ENCODE measurements at regions not wholly inside any gene's neighbourhood (a gene's known extent, or its start where the extent isn't known, plus 50 kb on each side); places are given as distances from the start of the nearest gene placed in this dataset.
A peak's percentile ranks its signal among the peaks of the same experiment; 100 is the strongest.

GRCh38 chr14:98162856-98163805, 1108.9 kb downstream of the BCL11B start:
- no peak for DNase-seq (ENCODE audit: low spot score)

DNA sequence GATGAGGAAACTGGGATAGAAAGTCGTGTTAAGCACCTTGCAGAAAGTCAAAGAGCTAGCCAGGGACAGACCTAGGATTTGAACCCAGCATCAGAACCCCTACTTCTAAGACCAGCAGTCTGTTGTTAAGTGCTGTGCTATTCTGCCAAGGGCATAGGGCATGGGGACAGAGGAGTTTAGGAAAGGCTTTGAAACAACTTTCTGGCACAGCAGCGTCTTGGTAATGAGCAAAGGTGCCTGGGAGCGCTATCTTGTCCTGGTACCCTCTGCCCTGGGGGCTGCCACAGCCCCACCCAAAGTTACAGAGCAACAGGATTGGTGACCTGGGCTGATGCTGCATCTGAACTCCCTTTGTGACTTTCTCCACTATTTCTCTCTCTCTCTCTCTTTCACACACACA, 1108.1 kb downstream of the BCL11B start:
- no peak for DNase-seq (ENCODE audit: low spot score)

GRCh38 chr14:98165976-98166375, 1106.0 kb downstream of the BCL11B start:
- no peak for DNase-seq (ENCODE audit: low spot score)

- no peak for DNase-seq (ENCODE audit: low spot score)
These were observed 1104.7 kb downstream of the BCL11B start for GRCh38 chr14:98167275-98167674.

- no peak for DNase-seq (ENCODE audit: low spot score)
These were observed 1104.3 kb downstream of the BCL11B start for GRCh38 chr14:98167705-98168104.

DNA sequence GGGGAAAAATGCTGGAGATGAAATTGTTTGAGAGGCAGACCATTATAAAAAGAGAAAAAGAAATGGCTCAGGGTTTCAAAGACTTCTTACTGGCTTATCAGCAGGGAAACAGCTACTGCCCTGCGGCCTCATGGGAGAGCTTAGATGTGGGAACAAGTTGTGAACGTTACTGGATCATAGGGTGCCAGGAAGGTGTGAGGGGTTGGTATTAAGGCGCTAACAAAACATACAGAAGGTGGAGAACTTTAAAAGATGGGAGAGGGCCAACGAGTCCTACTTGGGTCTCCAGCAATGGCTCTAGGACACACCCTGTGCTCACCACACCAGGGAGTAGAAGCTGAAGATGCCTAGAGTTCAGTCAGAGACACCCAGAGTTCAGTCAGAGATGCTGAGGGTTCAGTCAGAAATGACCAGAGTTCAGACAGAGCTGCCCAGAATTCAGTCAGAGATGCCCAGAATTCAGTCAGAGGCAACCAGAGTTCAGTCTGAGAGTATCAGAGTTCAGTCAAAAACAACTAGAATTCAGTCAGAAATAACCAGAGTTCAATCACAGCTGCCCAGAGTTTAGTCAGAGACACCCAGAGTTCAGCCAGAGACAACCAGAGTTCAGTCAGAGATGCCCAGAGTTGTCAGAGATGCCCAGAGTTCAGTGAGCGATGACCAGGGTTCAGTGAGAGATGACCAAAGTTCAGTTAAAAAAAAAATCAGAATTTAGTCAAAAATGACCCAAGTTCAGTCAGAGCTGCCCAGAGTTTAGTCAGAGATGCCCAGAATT, 1103.6 kb downstream of the BCL11B start:
- DNase-seq (ENCODE audit: low spot score): no peak

DNA sequence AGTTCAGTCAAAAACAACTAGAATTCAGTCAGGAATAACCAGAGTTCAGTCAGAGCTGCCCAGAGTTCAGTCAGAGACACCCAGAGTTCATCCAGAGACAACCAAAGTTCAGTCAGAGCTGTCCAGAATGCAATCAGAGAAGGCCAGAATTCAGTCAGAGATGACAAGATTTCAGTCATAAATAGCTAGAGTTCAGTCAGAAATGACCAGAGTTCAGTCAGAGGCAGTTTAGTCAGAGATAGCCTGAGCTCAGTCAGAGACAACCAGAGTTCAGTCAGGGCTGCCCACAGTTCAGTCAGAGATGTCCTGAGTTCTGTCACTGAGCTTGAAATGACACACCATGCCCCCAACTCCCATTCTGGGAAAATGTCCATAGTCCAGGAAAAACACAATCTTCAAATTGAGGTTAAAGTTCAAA, 1102.8 kb downstream of the BCL11B start:
- no peak for DNase-seq (ENCODE audit: low spot score)

- no peak for DNase-seq (ENCODE audit: low spot score)
These were observed 1101.4 kb downstream of the BCL11B start for GRCh38 chr14:98170575-98170974.

DNA sequence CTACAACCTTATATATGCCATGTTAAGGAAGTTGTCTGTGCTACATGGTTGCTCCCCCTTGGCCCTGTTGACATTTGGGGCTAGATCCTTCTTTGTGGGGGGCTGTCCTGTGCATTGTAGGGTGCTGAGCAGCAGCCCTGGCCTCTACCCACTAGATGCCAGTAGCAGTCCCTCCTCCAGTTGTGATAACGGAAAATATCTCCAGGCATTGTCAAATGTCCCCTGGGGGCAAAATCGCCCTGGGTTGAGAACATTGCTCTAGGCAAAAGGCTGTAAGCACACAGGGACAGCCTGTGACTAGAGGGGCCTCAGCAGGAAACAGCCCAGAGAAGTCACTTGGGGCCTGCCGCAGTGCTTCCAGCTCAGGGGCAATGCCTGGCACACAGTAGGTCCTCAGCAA, 1100.3 kb downstream of the BCL11B start:
- DNase-seq (ENCODE audit: low spot score): no peak

DNA sequence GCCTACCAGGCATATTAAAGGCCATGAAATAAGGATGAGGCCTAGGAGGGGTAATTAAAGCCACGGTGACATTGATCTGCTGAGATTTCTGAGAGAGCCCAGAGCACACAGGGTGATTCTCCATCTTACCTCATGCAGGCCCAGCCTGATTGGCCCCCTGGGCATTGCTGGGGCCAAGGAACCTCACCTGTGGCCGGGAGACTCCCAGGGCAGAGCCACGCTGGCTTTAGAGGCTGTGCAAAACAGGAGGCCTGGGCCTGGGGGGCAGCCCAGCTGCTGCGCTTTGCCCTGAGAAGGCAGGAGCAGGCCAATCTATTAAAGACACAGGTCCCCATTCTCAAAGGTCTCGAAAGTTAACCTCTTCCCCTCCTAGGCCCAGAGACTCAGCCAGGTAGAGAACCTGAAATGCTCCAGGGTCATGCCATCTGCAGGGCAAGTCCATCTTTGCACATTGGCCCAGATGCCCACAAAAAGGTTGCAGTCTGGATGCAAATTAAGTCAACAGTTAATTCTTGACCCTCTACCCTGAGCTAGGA, 1099.7 kb downstream of the BCL11B start:
- no peak for DNase-seq (ENCODE audit: low spot score)

GRCh38 chr14:98173305-98173704, 1098.7 kb downstream of the BCL11B start:
- DNase-seq (ENCODE audit: low spot score): peak; percentile 34

GRCh38 chr14:98174041-98174440, 1098.0 kb downstream of the BCL11B start:
- no peak for DNase-seq (ENCODE audit: low spot score)

DNA sequence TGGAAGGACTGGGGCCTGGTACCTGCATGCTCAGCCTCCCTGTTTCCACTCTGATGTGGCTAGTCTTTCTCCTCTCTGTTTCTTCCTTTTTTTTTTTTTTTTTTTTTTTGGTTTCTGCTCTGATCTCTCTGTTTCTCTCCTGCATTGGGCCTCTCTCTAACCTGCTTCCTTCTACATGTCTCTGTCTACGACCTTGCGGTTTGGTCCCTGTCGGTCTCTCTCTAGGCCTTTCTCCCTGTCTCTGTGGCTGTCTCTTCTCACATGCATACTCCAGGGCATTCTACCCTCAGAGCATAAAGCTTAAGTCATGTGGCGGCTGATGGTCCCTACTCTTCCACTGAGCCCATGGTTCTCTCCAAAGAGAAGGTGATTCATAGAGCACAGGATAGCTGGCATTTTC, 1096.6 kb downstream of the BCL11B start:
- DNase-seq (ENCODE audit: low spot score): no peak

GRCh38 chr14:98175881-98176280, 1096.1 kb downstream of the BCL11B start:
- no peak for DNase-seq (ENCODE audit: low spot score)

DNA sequence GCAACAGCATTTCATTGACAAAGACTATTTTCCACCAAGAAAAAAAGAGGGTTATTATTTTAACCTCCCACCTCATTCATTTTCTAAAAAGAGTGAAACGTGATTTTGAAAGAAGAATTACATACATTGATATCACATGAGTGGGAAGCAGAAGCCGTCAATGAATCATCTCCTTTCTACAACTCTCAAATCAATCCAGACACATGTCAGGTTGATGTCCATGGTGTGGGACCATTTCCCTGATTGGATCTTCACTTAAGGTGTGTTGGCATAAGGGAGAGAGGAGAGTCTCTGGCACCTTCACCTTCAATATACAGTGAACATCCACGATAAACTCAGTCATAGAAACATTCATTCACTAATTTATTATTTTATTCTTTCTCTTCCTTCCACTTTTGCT, 1095.1 kb downstream of the BCL11B start:
- no peak for DNase-seq (ENCODE audit: low spot score)

- no peak for DNase-seq (ENCODE audit: low spot score)
These were observed 1094.4 kb downstream of the BCL11B start for GRCh38 chr14:98177551-98177950.

DNA sequence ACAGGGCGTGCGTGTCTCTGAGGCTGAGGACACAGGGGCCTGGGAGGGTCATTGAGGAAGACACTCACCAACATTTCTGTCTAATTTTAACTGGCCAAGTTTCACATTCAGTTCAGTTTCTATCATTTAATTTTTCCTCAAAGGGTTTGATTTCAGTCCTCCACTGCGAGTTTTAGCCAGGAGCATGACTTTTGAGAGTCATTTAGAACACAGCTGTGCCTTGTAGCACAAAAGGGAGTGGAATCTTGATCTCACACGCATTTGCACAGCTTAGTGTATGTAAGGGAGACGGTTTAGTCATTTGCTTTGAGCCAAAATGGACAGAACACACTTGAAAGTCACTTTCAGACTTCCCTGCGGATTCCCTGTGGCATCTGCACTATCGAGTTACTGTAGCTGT, 1090.8 kb downstream of the BCL11B start:
- no peak for DNase-seq (ENCODE audit: low spot score)

GRCh38 chr14:98181768-98182167, 1090.2 kb downstream of the BCL11B start:
- DNase-seq (ENCODE audit: low spot score): no peak

- DNase-seq (ENCODE audit: low spot score): peak; percentile 45
These were observed 1089.5 kb downstream of the BCL11B start for GRCh38 chr14:98182393-98183055.

DNA sequence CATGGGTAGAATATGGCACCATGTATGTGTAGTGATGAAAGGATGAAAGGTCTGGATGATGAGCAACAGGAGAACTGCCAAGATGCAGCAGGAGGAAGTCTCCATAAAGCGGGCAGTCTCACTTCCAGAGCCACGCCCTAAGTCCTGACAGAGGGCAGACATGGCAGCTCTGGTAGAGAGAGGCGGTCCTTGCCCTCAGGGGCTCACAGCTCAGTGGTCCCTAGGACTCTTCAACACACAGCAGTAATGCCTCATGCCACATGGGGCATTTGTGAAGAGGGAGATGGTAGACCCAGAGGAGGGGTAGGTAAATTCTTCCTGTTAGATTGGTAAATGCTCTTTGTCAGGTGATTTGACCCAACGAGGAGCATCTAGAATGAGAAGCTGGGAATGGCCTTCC, 1088.4 kb downstream of the BCL11B start:
- DNase-seq (ENCODE audit: low spot score): no peak

DNA sequence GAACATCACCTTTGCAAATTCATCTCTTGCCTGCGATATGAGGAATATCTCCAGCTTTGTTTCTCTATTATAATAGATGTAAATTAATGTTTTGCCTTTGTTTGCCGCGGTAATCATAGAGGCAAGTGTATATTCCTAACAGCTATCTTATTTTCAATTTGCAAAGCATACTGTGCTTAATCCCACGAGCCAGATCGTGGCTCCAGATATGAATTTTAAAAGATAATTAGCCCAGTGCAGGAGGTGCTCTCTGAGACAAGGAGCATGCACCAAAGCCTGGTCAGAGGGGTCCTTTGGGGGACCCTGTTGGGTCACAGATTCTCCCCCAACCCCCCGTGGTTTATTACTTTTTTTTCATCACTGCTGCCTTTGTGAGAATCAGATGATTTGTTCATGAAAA, 1087.5 kb downstream of the BCL11B start:
- DNase-seq (ENCODE audit: low spot score): no peak

GRCh38 chr14:98185036-98185435, 1087.0 kb downstream of the BCL11B start:
- DNase-seq (ENCODE audit: low spot score): no peak
